ENCODE measurements at regions not wholly inside any gene's neighbourhood (a gene's known extent, or its start where the extent isn't known, plus 50 kb on each side); places are given as distances from the start of the nearest gene placed in this dataset.
"Not testable (repeated sequence)": the region's sequence is repeated elsewhere in the genome, so short reads cannot be mapped to it uniquely, and the experiment has no call there.

DNA sequence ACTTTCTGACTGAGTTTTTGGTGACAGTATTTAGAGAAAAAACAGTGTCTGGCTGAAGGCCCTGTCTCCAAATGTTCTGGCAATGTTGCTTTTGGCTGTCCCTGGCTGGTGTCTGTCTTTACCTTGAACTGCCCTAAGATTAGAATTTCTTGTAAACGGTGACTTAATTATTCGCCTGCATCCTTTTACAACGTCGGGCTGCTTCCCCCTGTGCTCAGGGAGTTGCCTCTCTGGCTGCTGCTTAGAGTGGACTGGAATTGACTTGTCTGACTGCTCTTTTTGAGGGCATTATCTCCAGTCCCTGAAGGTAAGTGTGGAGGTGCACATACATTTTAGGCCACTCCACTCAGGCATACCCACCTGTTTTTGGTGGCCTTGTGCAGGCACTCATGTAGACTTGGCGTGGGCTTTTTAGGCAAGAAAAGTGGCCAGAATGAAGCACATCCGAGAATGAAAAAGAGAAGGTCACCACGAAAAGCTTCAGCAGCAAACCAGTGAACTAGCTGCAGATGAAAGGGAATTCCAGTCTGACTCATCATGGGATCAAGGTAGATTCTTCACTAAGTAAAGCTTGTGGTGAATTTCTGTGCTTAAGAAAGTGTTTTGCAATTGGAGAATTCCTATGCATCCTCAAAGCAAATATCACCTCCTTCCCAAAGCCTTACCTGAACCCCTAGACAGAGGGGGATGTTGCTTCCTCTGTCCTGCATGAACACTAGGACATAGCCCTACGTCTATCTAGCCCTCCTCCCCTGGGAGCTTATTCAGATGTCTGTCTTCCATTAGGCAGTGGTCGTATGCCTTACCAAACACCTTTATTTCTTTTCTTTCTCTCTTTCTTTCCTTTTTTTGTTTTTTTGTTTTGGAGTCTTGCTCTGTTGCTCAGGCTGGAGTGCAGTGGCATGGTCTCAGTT lies 230.3 kb upstream of the TRIB2 start:
- no peak for DNase-seq

DNA sequence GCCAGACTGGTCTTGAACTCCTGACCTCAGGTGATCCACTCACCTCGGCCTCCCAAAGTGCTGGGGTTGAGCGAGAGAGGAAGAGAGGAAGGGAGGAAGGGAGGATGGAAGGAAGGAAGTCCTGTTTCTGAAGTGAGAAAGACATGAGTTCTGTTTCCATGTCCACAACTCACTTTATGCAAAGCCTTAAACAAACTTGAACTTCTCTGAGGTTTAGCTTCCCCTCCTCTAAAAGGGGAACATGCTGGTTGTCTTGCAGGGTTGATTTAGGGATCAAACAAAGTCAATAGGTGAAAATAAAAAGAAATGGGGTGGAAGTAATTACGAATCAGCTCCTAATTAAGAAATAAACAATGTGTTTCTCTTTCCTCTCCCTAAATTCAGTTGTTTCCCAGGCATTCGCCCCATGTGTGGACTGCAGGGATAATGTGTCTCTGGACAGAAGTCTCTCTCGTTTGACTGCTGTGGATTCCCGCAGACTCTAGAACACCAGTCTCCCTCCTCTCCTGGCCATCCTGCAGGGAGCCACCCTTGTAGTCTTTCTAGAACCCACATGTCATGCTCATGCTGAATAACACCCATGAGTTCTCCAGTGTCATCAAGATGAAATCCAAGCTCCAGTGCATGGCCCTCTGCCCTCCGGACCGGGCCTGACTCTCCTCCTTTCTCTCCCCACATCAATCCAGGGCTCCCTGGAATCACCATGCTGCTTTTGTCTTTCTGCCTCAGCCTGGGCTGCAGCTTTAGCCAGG lies 229.3 kb upstream of the TRIB2 start:
- no peak for DNase-seq

DNA sequence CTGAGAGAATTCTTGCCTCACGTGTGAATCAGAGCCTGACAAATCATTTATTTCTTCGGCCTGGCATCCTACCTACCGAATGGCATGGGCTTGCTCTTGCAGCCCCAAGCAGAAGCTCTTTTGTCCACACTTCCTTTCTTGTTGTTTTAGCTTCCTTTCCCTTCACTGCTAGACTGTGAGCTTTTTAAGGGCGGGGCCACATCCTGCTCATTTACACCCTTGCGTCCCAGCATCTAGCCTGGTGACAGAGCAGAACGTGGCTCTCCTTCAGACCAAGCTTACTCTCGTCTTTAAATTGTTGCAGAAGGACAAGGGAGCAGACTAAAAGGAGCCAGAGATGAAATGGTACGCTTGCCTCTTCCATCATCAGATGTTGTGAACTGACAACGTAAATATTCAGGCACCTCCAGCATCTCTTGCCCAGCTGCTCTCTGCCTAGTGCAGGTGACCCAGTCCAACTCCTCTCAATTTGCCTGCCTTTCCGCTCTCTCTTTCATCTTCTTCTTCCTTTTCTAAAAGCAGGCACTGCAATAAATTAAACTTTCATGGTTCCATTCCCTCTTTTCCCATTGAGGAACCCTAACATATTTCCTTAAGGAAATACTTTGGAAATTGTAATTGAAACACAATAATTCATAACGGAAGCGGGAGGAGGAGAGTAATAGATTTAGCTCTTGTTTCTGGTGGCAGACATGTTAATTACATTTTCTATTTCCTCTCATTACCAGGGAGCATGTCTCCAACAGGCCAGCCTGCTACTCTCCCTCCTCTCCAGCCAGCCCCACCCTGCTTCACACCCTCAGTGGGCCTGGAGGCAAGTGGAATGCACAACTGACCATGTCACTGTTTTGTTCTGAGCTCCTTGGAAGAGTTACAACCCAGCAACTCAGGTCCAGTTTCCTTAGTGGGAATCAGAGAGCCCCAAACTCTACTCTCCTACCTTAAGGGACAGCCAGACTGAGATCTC lies 228.1 kb upstream of the TRIB2 start:
- peak; percentile 41 for DNase-seq

DNA sequence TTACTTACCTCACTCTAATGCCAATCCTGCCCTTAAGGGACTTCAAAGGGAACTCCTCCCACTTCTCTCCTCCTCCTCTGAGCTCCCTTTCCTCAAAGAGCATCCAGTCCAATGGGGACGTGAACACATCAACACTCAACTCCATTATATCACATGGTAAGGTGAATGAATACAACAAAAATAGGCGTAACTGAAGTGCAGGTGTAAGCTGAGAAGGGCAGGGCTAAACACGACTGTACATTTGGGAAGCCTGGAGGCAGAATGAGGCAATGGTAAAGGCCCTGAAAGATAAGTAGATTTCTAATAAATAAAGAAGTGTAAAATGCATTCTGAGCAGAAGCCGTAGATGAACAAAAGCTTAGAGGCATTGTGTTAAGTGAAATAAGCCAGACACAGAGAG lies 226.1 kb upstream of the TRIB2 start:
- no peak for DNase-seq

DNA sequence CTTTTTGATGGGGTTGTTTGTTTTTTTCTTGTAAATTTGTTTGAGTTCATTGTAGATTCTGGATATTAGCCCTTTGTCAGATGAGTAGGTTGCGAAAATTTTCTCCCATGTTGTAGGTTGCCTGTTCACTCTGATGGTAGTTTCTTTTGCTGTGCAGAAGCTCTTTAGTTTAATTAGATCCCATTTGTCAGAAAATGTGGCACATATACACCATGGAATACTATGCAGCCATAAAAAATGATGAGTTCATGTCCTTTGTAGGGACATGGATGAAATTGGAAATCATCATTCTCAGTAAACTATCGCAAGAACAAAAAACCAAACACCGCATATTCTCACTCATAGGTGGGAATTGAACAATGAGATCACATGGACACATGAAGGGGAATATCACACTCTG lies 224.4 kb upstream of the TRIB2 start:
- DNase-seq, result not testable (repeated sequence)

DNA sequence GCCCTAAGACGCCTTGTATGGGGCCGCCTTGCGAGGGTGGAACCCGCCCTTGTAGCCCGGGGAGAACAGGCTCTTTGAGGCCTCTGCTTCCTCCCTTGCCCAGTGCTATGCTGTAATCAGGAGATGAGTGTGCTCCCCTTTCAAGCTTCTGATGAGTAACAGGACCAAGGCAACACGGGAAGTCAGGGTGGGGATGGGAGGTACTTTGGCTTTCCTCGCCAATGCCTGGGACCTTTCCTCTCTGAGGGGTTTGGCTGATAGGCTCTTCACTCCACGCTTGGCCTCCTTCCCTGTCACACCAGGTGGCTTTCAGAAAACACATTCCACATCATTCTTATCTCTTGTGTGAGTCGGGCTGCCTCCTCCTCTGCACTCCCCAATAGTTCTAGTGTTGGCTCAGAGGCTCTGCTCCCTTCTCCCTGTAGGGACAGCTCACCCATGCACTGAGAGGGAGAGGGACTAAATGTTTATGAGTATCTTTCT lies 223.7 kb upstream of the TRIB2 start:
- peak; percentile 54 for DNase-seq

DNA sequence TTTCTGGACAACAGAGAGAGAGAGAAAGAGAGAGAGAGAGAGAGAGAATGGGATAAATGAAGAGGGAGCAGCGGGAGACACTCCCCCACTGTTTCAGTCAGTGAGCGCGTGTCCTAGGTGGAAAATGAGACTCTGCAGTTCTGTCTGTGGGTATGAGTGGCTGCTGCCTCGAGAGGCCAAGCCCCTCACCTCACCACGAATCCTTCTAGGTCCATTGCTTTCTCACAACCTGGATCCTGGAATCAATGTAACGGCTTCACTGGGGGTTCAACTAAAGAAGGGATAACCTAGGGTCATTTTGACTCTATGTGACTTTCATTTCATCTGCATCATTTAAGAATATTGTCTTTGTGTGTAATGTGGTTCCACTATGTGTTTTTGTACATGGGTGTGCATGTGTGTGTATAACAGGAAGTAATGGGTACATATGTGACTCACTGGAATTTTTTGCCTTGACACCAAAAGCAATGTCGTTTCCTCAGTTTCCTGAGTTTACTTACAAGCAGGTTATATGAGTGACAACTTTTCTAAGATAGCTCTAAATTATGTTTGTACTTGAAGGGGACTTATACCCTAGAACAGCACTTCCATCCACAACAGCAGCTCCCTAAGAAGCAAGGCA lies 221.4 kb upstream of the TRIB2 start:
- DNase-seq, result no peak

DNA sequence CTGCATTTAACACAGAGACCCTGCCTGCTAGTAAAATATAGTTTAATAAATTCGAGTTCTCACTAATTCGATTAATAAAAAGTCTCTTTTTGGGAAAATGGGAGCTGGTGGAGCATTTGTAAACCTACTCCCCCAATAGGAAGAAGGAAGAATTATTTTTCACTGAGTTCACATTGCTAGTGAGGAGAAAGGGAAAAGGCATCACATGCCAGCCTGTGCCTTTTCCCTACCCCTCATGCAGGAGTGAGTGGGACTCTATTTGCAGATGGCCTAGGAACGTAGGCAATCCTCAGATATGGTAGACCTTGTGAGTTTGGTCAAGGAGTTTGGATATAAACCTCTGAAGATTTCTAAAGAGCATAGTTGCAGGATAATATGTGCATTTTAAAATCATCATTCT lies 218.4 kb upstream of the TRIB2 start:
- DNase-seq, result no peak

DNA sequence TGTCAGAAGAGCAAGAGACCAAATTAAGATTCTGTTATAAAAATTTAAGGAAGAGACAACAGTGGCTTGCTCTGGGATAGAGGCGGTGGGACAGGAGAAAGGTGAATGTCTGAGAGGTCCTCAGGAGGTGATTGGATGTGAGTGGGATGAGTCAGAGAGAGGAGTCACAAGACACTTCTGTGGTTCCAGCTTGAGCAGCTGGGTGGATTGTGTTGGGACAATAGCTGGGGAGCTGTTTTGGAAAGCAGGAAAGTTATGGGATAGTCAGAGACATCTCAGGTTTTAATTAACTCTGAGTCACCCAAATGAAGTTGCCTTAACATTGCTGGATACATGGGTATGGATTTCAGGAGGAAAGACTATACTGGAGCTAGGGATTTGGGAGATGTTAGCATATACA lies 218.0 kb upstream of the TRIB2 start:
- DNase-seq, result no peak

DNA sequence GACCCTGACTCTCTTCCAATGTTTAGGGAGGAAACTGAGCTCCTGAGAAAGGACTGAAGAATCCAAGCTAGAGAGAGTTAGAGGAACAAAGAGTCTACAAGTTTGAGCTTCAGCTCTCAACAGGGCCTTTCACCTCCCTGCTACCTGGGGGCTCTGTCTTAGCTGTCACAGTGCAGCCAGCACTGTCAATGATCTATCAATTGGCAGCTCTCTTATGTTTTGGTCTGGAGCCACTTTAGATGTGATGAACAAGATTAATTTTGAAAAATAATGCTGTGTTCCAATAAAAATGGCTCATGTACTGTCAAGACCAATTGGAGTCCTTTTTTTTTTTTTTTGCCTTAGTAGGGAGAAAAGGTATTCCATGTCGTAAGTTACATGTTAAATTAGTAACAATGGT lies 215.8 kb upstream of the TRIB2 start:
- DNase-seq, result no peak

DNA sequence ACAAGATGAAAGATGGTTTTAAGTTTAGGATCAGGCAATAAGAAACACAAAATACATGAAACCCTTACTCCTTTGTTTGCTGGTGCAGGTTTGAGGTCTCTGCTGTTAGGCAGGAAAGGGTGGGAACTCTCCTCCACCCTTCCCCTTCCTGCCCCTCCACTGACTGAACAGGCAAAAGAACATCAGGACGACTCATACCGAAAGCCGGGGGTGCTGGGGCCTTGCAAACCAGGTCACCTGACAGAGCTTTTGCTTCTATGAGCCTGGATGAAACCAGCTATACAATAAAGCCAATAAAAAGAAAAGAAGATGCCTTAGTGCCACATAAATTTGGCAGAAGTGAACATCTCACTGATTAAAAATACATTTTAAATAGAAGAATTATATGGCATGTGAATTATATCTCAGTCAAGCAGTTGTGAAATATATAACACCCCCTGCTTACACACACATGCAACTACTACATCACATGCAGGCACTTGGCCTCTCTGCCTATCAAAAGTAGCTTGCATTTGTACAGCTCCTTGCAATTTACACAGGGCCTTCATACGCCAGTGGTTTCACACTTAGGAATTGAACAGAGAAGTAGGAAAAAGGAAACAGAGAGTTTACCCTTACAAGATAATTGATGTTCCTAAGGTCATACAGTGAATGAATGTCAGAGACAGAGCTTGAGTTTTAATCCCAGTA lies 215.1 kb upstream of the TRIB2 start:
- DNase-seq, result peak; percentile 57

DNA sequence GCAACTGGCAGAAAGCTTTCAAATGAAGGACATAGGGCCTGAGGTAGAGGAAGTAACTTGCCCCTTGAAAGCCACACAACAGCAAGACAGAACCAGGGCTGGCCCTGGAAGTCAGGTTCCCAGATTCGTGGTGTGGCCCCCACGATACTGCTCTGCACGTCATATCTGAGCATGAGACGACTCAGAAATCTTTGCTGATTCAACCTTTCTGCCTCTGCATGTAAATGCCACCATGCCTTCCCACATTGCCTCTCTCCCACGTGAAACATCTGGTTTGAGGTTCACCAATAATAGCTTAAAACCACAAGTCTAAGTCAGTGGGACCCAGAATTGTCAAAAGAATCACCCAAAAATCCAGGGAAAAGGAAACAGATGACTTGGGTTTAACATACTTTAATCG lies 214.0 kb upstream of the TRIB2 start:
- peak; percentile 18 for DNase-seq

DNA sequence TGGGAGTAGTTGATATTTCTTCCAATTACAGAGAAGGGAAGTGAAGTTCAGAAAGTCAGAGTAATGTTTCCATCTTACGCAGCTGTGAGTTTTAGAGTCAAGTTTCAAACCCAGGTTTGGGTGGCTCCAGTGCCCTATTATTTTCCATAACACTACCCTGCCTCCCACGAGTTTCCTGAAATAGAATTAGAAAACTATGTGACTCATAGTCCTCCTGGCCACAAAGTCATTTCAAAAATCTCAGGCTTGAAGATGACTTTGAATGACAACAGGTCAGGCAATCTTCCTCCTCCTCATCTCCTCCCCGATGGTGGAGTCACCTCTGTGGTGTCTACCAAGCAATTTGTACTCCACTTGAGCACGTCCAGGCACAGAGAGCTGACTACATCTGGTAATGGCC lies 212.3 kb upstream of the TRIB2 start:
- DNase-seq, result no peak

DNA sequence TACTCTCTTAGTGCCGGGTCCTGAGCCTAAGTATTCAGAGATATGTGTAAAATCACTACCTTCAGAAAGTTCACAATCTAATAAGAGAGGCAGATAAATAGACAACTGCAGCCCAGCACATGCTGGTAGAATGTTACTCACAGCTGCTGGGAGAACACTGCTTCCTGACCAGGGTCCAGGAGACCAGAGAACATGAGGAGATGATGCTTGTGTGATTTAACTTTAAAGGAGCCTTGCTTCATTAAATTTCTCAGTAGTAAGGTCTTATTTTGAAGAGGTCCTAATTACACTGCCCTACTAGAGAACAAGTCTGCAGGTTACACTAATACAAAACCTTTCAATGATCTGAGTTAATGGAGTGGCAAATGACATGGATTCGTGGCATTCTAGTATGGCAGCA lies 209.9 kb upstream of the TRIB2 start:
- no peak for DNase-seq

DNA sequence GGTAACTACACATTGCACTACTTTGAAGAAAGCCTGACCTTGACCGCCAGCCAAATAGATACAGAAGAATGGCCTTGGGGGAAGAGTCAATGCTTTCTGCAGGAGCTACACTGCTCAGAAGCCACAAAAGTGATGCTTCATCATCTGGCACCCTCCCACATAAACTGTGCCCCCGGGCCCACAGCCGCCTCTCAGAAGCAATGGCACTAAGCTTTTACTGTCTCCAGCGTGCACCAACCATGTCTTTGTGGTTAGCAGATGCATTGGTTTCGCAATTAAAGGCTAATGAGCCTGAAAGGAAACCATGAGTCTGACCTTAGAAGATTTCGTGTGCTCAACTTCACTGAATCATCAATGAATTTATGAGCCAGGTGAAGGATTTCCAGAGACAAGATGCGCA lies 209.4 kb upstream of the TRIB2 start:
- DNase-seq, result peak; percentile 34

DNA sequence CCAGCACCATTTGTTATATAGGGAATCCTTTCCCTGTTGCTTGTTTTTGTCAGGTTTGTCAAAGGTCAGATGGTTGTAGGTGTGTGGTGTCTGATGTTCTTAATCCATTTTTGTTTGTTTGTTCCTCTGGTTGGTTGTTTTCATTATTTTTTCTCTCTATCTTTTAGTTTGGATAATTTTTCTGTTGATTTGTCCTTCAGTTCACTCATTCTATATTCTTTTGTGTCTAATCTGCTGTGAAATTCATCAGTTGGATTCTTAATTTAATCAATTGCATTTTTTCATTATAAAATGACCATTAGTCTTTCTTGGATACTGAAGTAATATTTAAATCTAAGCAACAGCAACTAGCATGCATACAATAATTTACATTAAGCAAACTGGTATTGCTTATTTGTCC lies 206.7 kb upstream of the TRIB2 start:
- no peak for DNase-seq

DNA sequence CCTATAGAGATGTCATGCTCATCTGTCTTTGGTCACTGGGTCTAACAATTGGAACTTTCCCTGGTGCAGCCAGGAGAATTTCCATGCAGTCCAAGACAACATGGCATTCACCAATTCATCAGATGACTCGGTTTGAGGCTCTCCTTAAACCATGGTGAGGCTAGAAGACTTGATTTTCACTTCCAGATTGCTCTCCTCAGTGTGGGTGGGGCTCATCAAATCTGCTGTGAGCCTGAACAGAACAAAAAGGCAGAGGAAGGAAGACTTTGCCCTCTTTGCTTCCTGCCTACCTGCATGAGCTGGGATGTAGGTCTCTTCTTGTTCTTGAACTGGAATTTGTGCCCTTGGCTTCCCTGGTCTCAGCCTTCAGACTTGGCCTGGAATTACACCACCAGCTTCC lies 203.4 kb upstream of the TRIB2 start:
- DNase-seq, result no peak

DNA sequence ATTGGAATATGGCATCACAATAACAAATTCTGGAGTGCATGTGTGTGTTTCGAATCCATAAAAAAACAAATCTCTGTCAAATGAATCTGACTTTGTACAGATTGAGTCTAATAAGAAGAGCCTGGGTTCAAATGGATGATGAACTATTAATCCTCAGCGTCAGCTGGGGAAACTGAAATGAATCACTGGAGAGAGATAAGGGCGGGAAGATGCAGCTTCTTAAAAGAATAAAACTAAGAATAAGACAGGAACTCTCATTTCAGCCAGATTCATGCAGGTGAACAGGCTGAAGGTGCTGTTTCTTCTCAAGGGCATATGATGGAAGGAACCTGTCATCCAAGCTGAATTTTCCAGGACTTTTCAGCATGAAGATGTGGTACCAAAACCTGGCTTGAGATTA lies 202.6 kb upstream of the TRIB2 start:
- no peak for DNase-seq

DNA sequence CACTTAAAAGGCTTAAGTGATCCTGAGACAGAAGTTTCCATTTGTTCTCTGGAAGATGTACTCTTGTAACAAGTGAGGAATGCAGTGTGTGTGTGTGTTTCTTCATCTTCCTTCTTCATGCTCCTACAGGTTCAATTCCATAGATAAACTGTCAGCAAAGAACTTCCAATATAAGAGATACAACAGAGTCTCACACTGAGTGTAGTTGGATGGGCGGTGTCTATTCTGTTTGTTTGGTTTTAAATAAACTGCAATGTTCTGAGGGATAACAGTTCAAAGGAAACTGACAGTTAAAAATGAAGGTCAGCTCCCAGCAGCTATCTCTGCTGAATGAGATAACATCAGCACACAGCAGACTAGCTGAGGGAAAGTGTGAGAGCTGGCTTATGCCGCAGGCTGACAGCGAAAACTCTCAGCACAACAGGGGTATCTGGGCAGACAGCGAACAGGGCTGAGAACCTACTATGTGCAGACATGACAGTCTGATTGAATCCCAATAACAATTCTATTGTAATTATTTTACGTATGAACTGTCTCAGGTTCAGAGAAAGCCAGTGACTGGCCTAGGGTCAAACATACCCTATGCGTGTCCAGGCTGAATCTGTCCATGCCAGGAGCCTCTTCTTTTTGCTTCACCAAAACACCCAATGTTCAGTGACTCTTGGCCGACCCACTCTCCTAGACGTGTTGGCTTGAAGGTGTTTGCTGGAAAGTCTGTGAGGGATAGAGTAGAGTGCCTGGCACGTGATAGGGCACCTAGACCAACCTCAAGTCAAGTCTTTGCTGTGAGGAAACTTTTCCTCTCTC lies 201.9 kb upstream of the TRIB2 start:
- peak; percentile 26 for DNase-seq

DNA sequence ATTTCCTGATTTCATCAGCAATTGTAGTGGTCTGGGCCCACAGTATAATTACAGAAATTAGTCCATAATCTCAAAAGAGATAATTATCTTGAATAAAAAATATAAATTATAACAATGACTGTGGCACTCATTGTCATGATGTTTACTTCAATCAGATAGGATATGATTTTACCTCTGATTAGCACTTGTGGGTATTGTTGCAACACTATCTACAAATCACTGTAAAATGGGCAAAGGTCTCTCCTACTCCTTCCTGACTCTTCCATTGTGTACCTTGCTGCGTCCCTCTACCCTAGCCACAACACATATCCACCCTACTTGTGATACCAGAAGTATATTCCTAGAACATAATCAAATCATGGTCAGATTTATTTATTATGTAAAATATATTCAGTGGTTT lies 200.9 kb upstream of the TRIB2 start:
- no peak for DNase-seq

Measured in CD4-positive, alpha-beta T cell treated with Interleukin-15 for 1 hour (primary cell).